ENCODE measurements at regions not wholly inside any gene's neighbourhood (a gene's known extent, or its start where the extent isn't known, plus 50 kb on each side); places are given as distances from the start of the nearest gene placed in this dataset.

GRCh38 chr2:15825276-15825980, 114.9 kb upstream of the MYCN start:
- Histone ChIP-seq H3K27ac (ENCODE audit: low read length) (no peak overlapping the region), H3K36me3 (ENCODE audit: insufficient read depth, low read length) (no peaks in the 10 kb centered on the region), H3K9ac (ENCODE audit: low read length) (no peak overlapping the region), H2AFZ (ENCODE audit: low read depth, low read length) (no peak overlapping the region), H3K9me2 (ENCODE audit: insufficient read depth, low read length) (no peaks in the 10 kb centered on the region), H4K20me1 (ENCODE audit: insufficient read depth) (no peaks in the 10 kb centered on the region), H3K9me3 (ENCODE audit: low read length) (no peaks in the 10 kb centered on the region), H3K79me2 (replicated peaks; ENCODE audit: insufficient read depth, low read length) (no peaks in the 10 kb centered on the region), H3K27me3 (ENCODE audit: insufficient read depth, low read depth, low read length) (no peaks in the 10 kb centered on the region), H3K4me2 (ENCODE audit: low read length) (no peak overlapping the region), H3K4me3 (ENCODE audit: low read length) (no peak overlapping the region), H3F3A (ENCODE audit: insufficient read depth, low read length, poor library complexity, severe bottlenecking) (no peaks in the 10 kb centered on the region)
- TF ChIP-seq CTCF (IDR thresholded peaks at IDR 0.05; ENCODE audit: poor library complexity, severe bottlenecking) = no peak
- TF ChIP-seq REST (IDR thresholded peaks at IDR 0.05; ENCODE audit: borderline replicate concordance) = no peak
- TF ChIP-seq TAF1 (IDR thresholded peaks at IDR 0.05; ENCODE audit: low read depth) = no peak
- no peak for TF ChIP-seq EZH2 (IDR thresholded peaks at IDR 0.05; ENCODE audit: borderline replicate concordance, insufficient read depth, low read length, poor library complexity, severe bottlenecking)
- TF ChIP-seq MXI1 (conservative IDR thresholded peaks at IDR 0.05; ENCODE audit: poor library complexity, severe bottlenecking) = no peak
- TF ChIP-seq SMC3 (conservative IDR thresholded peaks at IDR 0.05; ENCODE audit: poor library complexity) = no peak
- no peak for TF ChIP-seq EP300 (conservative IDR thresholded peaks at IDR 0.05; ENCODE audit: poor library complexity, severe bottlenecking)
- no peak for TF ChIP-seq RAD21 (conservative IDR thresholded peaks at IDR 0.05)
- TF ChIP-seq POLR2AphosphoS5 (IDR thresholded peaks at IDR 0.05) = no peak

GRCh38 chr2:15826273-15826717, 114.1 kb upstream of the MYCN start:
- Histone ChIP-seq H3K9me3 (ENCODE audit: low read length) (no peaks in the 10 kb centered on the region), H2AFZ (ENCODE audit: low read depth, low read length) (no peak overlapping the region), H3K4me2 (ENCODE audit: low read length) (no peak overlapping the region), H3K27ac (ENCODE audit: low read length) (no peak overlapping the region), H3F3A (ENCODE audit: insufficient read depth, low read length, poor library complexity, severe bottlenecking) (no peaks in the 10 kb centered on the region), H4K20me1 (ENCODE audit: insufficient read depth) (no peaks in the 10 kb centered on the region), H3K4me3 (ENCODE audit: low read length) (no peak overlapping the region), H3K9ac (ENCODE audit: low read length) (no peak overlapping the region), H3K79me2 (replicated peaks; ENCODE audit: insufficient read depth, low read length) (no peaks in the 10 kb centered on the region), H3K27me3 (ENCODE audit: insufficient read depth, low read depth, low read length) (no peaks in the 10 kb centered on the region), H3K9me2 (ENCODE audit: insufficient read depth, low read length) (no peaks in the 10 kb centered on the region), H3K36me3 (ENCODE audit: insufficient read depth, low read length) (no peaks in the 10 kb centered on the region)
- TF ChIP-seq MXI1 (conservative IDR thresholded peaks at IDR 0.05; ENCODE audit: poor library complexity, severe bottlenecking) (no peak), POLR2AphosphoS5 (IDR thresholded peaks at IDR 0.05) (no peak), RAD21 (conservative IDR thresholded peaks at IDR 0.05) (no peak), CTCF (IDR thresholded peaks at IDR 0.05; ENCODE audit: poor library complexity, severe bottlenecking) (no peak), EP300 (conservative IDR thresholded peaks at IDR 0.05; ENCODE audit: poor library complexity, severe bottlenecking) (no peak), REST (IDR thresholded peaks at IDR 0.05; ENCODE audit: borderline replicate concordance) (no peak), SMC3 (conservative IDR thresholded peaks at IDR 0.05; ENCODE audit: poor library complexity) (no peak), EZH2 (IDR thresholded peaks at IDR 0.05; ENCODE audit: borderline replicate concordance, insufficient read depth, low read length, poor library complexity, severe bottlenecking) (no peak), TAF1 (IDR thresholded peaks at IDR 0.05; ENCODE audit: low read depth) (no peak)
